ENCODE measurements at regions not wholly inside any gene's neighbourhood (a gene's known extent, or its start where the extent isn't known, plus 50 kb on each side); places are given as distances from the start of the nearest gene placed in this dataset.
"Not testable (repeated sequence)": the region's sequence is repeated elsewhere in the genome, so short reads cannot be mapped to it uniquely, and the experiment has no call there.

DNA sequence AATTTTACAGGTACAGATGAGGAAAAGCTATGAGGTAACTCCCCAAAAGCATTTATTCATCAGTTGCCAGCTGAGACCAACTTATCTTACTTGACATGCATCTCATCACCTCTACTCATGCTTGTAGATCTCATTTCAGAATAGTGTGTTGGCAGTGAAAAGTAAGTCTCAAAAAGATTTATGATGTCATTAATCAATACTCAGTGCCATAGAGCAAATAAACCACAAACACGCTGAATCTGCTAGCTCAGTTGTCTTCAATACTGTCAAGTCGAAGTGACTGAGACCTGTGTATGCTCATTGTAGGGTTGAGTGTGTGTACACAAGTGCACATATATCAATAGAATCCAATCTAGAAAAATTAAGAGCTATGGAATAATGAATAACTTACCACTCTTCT is 413.5 kb downstream of the CNTN3 start:
- no peak overlapping the region for H3K4me3 ChIP-seq (ENCODE audit: control insufficient read depth in 2 of 3, extremely low read depth in 1 of 3, insufficient read depth in 2 of 3, low read depth in 1 of 3, low read length in 3 of 3)
- TF ChIP-seq CTCF (optimal IDR thresholded peaks at IDR 0.05 in 1 of 3, IDR thresholded peaks at IDR 0.05 in 1 of 3, conservative IDR thresholded peaks at IDR 0.05 in 1 of 3; ENCODE audit: extremely low read depth in 1 of 3, insufficient read depth in 2 of 3, low read length in 3 of 3) (no peak), EZH2 (IDR thresholded peaks at IDR 0.05; ENCODE audit: low read length) (no peak)
- no peak overlapping the region for H2AFZ ChIP-seq (ENCODE audit: control insufficient read depth, low read length)
- FAIRE-seq: no peak
- peaks cover 2% of the 10 kb centered on the region for H3K9me3 ChIP-seq (ENCODE audit: control insufficient read depth, low read depth, low read length)
- no peak overlapping the region for H3K9ac ChIP-seq (ENCODE audit: control insufficient read depth, extremely low read depth, insufficient read depth, low read length)
- H3K27ac ChIP-seq (ENCODE audit: control insufficient read depth, insufficient read depth, low read length): no peak overlapping the region
- no peaks in the 10 kb centered on the region for H4K20me1 ChIP-seq (ENCODE audit: control insufficient read depth, extremely low read depth, insufficient read depth, low read length)
- no peaks in the 10 kb centered on the region for H3K4me1 ChIP-seq (ENCODE audit: control insufficient read depth, extremely low read depth, insufficient read depth, low read length)
- no peaks in the 10 kb centered on the region for H3K79me2 ChIP-seq (ENCODE audit: control insufficient read depth, insufficient read depth, low read length)
- dilution Hi-C loops (cut with MboI; ENCODE audit: extremely low pct_ligation_motif_present, low sequenced_read_pairs): no loop called here
- no peak for DNase-seq (ENCODE audit: low read depth, low spot score)
- no peak overlapping the region for H3K4me2 ChIP-seq (ENCODE audit: control insufficient read depth, extremely low read depth, insufficient read depth, low read depth, low read length)
- H3K27me3 ChIP-seq (ENCODE audit: control insufficient read depth, extremely low read depth, insufficient read depth, low read length): no peaks in the 10 kb centered on the region
- H3K9me1 ChIP-seq (ENCODE audit: control insufficient read depth, extremely low read depth, insufficient read depth, low read length): no peaks in the 10 kb centered on the region
- no peaks in the 10 kb centered on the region for H3K36me3 ChIP-seq (ENCODE audit: control insufficient read depth in 2 of 2, extremely low read depth in 1 of 2, insufficient read depth in 2 of 2, low read length in 2 of 2)

- H3K4me2 ChIP-seq (ENCODE audit: control insufficient read depth, extremely low read depth, insufficient read depth, low read depth, low read length); H3K79me2 ChIP-seq (ENCODE audit: control insufficient read depth, insufficient read depth, low read length); H3K4me1 ChIP-seq (ENCODE audit: control insufficient read depth, extremely low read depth, insufficient read depth, low read length); H3K27ac ChIP-seq (ENCODE audit: control insufficient read depth, insufficient read depth, low read length); H3K9me3 ChIP-seq (ENCODE audit: control insufficient read depth, low read depth, low read length); H3K9me1 ChIP-seq (ENCODE audit: control insufficient read depth, extremely low read depth, insufficient read depth, low read length); H3K36me3 ChIP-seq (ENCODE audit: control insufficient read depth in 2 of 2, extremely low read depth in 1 of 2, insufficient read depth in 2 of 2, low read length in 2 of 2); DNase-seq (ENCODE audit: low read depth, low spot score); FAIRE-seq; H3K27me3 ChIP-seq (ENCODE audit: control insufficient read depth, extremely low read depth, insufficient read depth, low read length); H2AFZ ChIP-seq (ENCODE audit: control insufficient read depth, low read length); H3K9ac ChIP-seq (ENCODE audit: control insufficient read depth, extremely low read depth, insufficient read depth, low read length); H4K20me1 ChIP-seq (ENCODE audit: control insufficient read depth, extremely low read depth, insufficient read depth, low read length); dilution Hi-C loops (cut with MboI; ENCODE audit: extremely low pct_ligation_motif_present, low sequenced_read_pairs); H3K4me3 ChIP-seq (ENCODE audit: control insufficient read depth in 2 of 3, extremely low read depth in 1 of 3, insufficient read depth in 2 of 3, low read depth in 1 of 3, low read length in 3 of 3): not testable (repeated sequence)
These were observed 435.8 kb downstream of the CNTN3 start for GRCh38 chr3:74178664-74179063.

DNA sequence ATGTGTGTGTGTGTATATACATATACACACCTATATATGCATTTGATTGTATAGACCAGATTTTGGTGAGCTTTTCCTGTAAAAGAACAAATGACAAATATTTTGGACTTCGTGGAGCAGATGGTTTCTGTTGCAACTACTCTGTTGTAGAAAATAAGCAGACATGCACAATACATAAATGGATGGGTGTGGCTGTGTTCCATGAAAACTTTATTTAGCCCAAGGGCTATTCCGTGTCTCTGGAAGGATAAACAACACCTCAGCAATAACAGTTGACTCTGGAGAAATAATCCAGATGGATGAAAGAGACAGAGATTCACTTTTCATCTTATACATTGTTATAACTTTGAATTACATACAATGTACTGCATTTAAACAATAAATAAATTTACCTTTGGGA is 441.4 kb downstream of the CNTN3 start:
- Histone ChIP-seq H2AFZ (ENCODE audit: control insufficient read depth, low read length) (no peak overlapping the region), H3K27ac (ENCODE audit: control insufficient read depth, insufficient read depth, low read length) (no peak overlapping the region), H3K4me1 (ENCODE audit: control insufficient read depth, extremely low read depth, insufficient read depth, low read length) (no peaks in the 10 kb centered on the region), H3K9me1 (ENCODE audit: control insufficient read depth, extremely low read depth, insufficient read depth, low read length) (no peaks in the 10 kb centered on the region), H4K20me1 (ENCODE audit: control insufficient read depth, extremely low read depth, insufficient read depth, low read length) (no peaks in the 10 kb centered on the region), H3K79me2 (ENCODE audit: control insufficient read depth, insufficient read depth, low read length) (no peaks in the 10 kb centered on the region), H3K9me3 (ENCODE audit: control insufficient read depth, low read depth, low read length) (no peaks in the 10 kb centered on the region), H3K4me3 (ENCODE audit: control insufficient read depth in 2 of 3, extremely low read depth in 1 of 3, insufficient read depth in 2 of 3, low read depth in 1 of 3, low read length in 3 of 3) (no peak overlapping the region), H3K36me3 (ENCODE audit: control insufficient read depth in 2 of 2, extremely low read depth in 1 of 2, insufficient read depth in 2 of 2, low read length in 2 of 2) (no peaks in the 10 kb centered on the region), H3K27me3 (ENCODE audit: control insufficient read depth, extremely low read depth, insufficient read depth, low read length) (no peaks in the 10 kb centered on the region), H3K4me2 (ENCODE audit: control insufficient read depth, extremely low read depth, insufficient read depth, low read depth, low read length) (no peak overlapping the region), H3K9ac (ENCODE audit: control insufficient read depth, extremely low read depth, insufficient read depth, low read length) (no peak overlapping the region)
- TF ChIP-seq CTCF (optimal IDR thresholded peaks at IDR 0.05 in 1 of 3, IDR thresholded peaks at IDR 0.05 in 1 of 3, conservative IDR thresholded peaks at IDR 0.05 in 1 of 3; ENCODE audit: extremely low read depth in 1 of 3, insufficient read depth in 2 of 3, low read length in 3 of 3) (no peak), EZH2 (IDR thresholded peaks at IDR 0.05; ENCODE audit: low read length) (no peak)
- dilution Hi-C loops (cut with MboI; ENCODE audit: extremely low pct_ligation_motif_present, low sequenced_read_pairs): no loop called here
- DNase-seq (ENCODE audit: low read depth, low spot score) (no peak), FAIRE-seq (no peak)
